Glutamatergic neuron (in vitro differentiated cells): ENCODE measurements at regions not wholly inside any gene's neighbourhood (a gene's known extent, or its start where the extent isn't known, plus 50 kb on each side); places are given as distances from the start of the nearest gene placed in this dataset.

ENCODE experiments used
- DNase-seq: peaks from one replicate; pipeline ENCODE4 v3.0.0; 2022
- H3K27ac Mint-ChIP-seq: one replicate; pipeline ENCODE4 v1.8.0; 2020; ENCODE audit warnings: mild to moderate bottlenecking, mixed read lengths, inconsistent platforms; ENCODE audit not compliant: unreplicated experiment
- H3K27me3 Mint-ChIP-seq: one replicate; pipeline ENCODE4 v1.8.0; 2020; ENCODE audit warnings: mild to moderate bottlenecking, moderate library complexity, mixed read lengths, inconsistent platforms; ENCODE audit not compliant: unreplicated experiment
- H3K36me3 Mint-ChIP-seq: one replicate; pipeline ENCODE4 v1.8.0; 2020; ENCODE audit warnings: mild to moderate bottlenecking, mixed read lengths, inconsistent platforms; ENCODE audit not compliant: unreplicated experiment
- H3K4me1 Mint-ChIP-seq: one replicate; pipeline ENCODE4 v1.8.0; 2020; ENCODE audit warnings: mild to moderate bottlenecking, low read depth, mixed read lengths, inconsistent platforms; ENCODE audit not compliant: unreplicated experiment
- H3K4me3 Mint-ChIP-seq: one replicate; pipeline ENCODE4 v1.8.0; 2020; ENCODE audit warnings: mild to moderate bottlenecking, mixed read lengths, inconsistent platforms; ENCODE audit not compliant: unreplicated experiment
- H3K9me3 Mint-ChIP-seq: one replicate; pipeline ENCODE4 v1.8.0; 2020; ENCODE audit warnings: mild to moderate bottlenecking, moderate library complexity, mixed read lengths, inconsistent platforms; ENCODE audit not compliant: unreplicated experiment
- CTCF ChIP-seq: fragments of 200-600 bp; sonication (generic); IDR thresholded peaks from one replicate; pipeline ENCODE4 v1.5.0; 2021; ENCODE audit not compliant: partially characterized antibody, unreplicated experiment

GRCh38 chr2:21346984-21347383, 223.2 kb downstream of the TDRD15 start:
- no peak for DNase-seq
- H3K4me1 Mint-ChIP-seq, result no peaks in the 10 kb centered on the region
- no peak overlapping the region for H3K4me3 Mint-ChIP-seq
- H3K27me3 Mint-ChIP-seq, result no peaks in the 10 kb centered on the region
- TF ChIP-seq CTCF, result no peak
- H3K36me3 Mint-ChIP-seq, result no peaks in the 10 kb centered on the region
- no peaks in the 10 kb centered on the region for H3K9me3 Mint-ChIP-seq
- no peak overlapping the region for H3K27ac Mint-ChIP-seq

- Mint-ChIP-seq H3K4me3 (no peak overlapping the region), H3K27me3 (no peaks in the 10 kb centered on the region), H3K9me3 (no peaks in the 10 kb centered on the region), H3K27ac (no peak overlapping the region), H3K4me1 (peaks cover 2% of the 10 kb centered on the region), H3K36me3 (no peaks in the 10 kb centered on the region)
- no peak for DNase-seq
- no peak for TF ChIP-seq CTCF
Measured at GRCh38 chr2:21353879-21354679, 230.3 kb downstream of the TDRD15 start.

- H3K36me3 Mint-ChIP-seq, result no peaks in the 10 kb centered on the region
- H3K4me3 Mint-ChIP-seq, result no peak overlapping the region
- no peak for DNase-seq
- H3K27me3 Mint-ChIP-seq, result no peaks in the 10 kb centered on the region
- peaks cover 2% of the 10 kb centered on the region for H3K4me1 Mint-ChIP-seq
- TF ChIP-seq CTCF, result no peak
- H3K9me3 Mint-ChIP-seq, result no peaks in the 10 kb centered on the region
- no peak overlapping the region for H3K27ac Mint-ChIP-seq
Measured at GRCh38 chr2:21356086-21356856, 232.5 kb downstream of the TDRD15 start.

- Mint-ChIP-seq H3K36me3 (no peaks in the 10 kb centered on the region), H3K27me3 (no peaks in the 10 kb centered on the region), H3K27ac (no peak overlapping the region), H3K4me1 (peaks cover 2% of the 10 kb centered on the region), H3K4me3 (no peak overlapping the region), H3K9me3 (no peaks in the 10 kb centered on the region)
- no peak for DNase-seq
- TF ChIP-seq CTCF, result no peak
Measured at GRCh38 chr2:21356857-21357255, 233.1 kb downstream of the TDRD15 start.

GRCh38 chr2:21358976-21359375, 235.2 kb downstream of the TDRD15 start:
- peaks cover 2% of the 10 kb centered on the region for H3K4me1 Mint-ChIP-seq
- no peak for DNase-seq
- H3K27me3 Mint-ChIP-seq, result no peaks in the 10 kb centered on the region
- no peaks in the 10 kb centered on the region for H3K36me3 Mint-ChIP-seq
- no peak overlapping the region for H3K27ac Mint-ChIP-seq
- TF ChIP-seq CTCF, result no peak
- no peak overlapping the region for H3K4me3 Mint-ChIP-seq
- H3K9me3 Mint-ChIP-seq, result no peaks in the 10 kb centered on the region
